NCI-H460 (cell line): ENCODE measurements at regions not wholly inside any gene's neighbourhood (a gene's known extent, or its start where the extent isn't known, plus 50 kb on each side); places are given as distances from the start of the nearest gene placed in this dataset.

Experiments
- DNase-seq: peaks from one replicate; pipeline ENCODE4 v3.0.0-alpha.2; 2016; ENCODE audit warnings: low read depth; ENCODE audit errors: extremely low read depth

DNA sequence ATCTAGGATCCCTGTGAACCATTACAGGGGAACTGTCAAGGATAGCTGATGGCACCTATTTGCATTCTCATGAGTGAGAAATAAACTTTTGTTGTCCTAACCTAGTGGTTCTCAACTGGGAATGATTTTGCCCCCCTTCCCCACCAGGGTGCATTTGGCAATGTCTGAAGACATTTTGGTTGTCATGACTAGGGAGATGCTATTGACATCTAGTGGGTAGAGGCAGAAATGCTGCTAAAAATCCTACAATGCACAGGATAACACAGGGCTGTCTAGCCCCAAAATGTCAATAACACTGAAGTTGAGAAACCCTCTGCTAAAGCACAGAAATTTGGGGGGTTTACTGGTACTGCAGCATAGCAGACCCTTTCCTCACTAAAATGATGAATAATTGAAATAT lies 140.9 kb upstream of the SRRM4 start:
- DNase-seq = no peak

DNA sequence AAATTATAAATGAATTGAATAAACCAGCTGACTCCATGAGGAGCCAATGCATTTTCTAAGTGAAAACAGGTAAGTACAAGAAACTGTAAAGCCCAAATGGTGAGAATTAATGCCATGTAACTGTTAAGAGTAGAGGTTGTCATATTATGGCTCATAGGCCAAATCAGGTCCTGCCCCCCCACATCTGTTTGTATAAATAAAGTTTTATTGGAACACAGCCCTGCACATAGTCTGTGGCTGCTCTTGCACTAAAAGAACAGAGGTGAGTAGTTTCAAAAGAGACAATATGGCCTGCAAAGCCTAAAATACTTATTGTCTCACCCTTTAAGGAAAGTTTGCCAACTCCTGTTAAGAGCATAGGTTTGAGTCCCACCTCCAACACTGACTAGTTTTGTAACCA lies 140.5 kb upstream of the SRRM4 start:
- DNase-seq = no peak

DNA sequence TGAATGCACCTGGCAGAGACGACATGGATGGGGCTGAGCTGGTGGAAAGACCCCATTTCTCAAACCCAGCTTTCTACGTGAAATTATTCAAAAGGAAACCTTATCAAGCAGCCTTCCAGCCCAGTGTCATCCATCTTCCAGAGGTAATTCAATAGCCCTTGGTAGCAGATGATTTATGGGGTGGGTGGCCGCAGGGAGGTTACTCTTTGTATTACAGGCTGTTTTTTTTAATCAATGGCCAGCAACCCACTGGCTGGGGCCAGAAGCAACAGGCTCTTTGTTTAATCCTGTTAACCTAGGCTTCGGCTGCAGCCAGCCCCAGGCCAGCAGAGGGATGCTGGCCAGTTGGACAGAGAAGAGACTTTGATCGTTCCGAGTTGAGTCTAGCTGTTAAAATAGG lies 139.8 kb upstream of the SRRM4 start:
- DNase-seq = no peak

DNA sequence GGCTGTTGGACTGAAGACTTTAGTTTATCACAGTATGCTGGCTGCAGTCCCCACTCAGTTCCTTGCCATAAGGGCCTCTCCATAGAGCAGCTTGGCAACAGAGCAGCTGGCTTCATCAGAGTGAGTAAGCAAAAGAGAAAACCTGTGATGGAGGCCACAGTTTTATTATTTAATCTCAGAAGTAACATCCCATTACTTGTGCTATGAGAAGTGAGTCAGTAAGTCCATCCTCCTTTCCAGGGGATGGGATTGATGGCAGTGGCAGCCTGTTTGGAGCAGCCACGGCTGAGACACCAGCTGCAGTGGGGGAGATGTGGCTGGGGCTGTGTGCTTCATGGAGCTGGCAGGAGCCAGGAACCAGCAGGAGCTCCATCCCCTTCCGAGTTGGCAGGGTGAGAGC lies 138.5 kb upstream of the SRRM4 start:
- DNase-seq = no peak

DNA sequence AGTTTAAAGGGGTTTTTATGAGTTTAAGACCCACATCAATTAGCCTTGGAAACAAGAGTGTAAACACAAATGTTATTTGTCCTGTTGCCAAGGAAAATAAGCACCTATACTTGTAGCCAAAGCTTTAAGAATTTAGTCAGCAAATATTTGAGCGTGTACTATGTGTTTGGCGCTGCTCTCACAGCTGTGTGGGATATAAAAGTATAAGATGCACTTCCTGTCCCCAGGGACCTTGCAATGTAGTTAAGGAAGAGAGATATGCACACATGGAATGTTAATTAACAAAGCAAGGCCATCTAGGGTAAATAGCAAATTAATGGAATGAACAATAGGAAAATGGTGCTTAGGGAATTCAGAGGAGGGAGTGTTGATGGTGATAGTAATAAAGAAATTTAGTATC lies 134.9 kb upstream of the SRRM4 start:
- DNase-seq = no peak

DNA sequence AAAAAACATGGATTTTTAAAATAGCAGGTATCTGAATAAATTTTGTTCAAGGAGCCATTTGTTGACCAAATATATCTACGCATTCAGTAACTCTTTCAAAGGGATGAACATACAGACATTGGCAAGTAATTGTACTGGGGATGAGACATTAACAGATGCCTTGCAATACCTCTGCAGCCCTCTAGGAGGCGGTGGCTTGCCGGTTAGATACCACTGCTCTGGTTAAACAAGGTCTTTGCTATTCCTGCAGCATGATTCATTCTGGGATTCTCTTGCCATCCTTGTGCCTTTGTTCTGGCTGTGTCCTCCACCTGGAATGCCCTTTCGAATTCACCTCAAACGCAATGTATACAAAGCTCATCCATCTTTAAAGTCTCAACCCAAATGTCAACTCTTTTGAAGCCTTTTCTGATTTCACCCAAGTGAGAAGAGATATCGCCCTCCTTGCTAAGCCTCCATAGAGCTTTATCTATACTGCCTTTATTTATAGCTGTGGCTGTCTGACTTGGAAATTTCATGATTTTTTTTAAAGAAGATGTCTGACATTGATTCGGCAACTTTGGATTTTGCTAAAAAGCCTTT lies 131.0 kb upstream of the SRRM4 start:
- no peak for DNase-seq

DNA sequence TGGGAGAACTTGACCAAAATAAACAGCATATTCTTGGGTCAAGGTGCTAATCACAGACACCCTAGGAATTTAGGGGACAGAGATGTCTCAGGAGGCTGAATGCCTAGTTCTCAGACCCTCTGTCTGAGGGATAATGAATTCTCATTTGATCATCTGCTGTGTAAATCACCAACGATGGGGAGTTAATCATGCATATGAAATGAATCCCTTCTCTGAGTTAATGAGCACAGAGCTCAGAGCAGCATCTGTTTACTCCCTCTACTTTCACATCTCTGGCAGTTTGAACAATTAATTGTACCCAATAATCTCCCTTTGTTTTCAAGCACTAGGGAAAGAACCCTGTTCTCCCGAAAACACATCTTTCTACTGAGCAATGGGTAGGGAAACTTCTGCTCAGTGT lies 129.4 kb upstream of the SRRM4 start:
- DNase-seq = no peak

DNA sequence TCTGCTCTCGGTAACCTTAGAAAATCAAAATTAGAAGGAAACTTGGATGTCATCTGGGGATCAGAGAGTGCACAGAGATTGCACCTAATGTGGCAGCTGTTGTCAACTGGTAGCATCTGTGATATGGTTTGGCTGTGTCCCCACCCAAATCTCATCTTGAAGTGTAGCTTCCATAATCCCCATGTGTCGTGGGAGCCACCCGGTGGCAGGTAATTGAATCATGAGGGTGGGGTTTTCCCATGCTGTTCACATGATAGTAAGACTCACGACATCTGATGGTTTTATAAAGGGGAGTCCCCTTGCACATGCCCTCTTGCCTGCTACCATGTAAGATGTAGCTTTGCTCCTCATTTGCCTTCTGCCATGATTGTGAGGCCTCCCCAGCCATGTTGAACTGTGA lies 127.7 kb upstream of the SRRM4 start:
- DNase-seq = no peak

DNA sequence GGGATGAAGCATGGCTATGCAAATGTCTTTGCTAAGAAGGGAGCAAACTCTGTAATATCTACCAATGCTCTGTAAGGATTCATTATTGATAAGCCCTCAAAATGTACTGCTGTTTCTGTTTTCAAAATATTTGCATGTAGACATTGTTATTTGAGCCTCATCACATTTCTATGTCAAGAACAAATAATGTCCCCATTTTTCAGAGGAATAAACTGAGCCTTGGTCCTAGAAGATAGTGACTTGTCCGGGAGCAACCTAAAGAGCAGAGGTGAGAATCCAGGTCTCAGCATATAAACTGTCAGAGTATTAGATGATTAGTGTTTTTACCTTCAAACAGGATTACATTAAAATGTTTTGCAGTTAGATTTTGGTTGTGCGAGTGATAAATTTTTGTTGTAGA lies 125.5 kb upstream of the SRRM4 start:
- no peak for DNase-seq

DNA sequence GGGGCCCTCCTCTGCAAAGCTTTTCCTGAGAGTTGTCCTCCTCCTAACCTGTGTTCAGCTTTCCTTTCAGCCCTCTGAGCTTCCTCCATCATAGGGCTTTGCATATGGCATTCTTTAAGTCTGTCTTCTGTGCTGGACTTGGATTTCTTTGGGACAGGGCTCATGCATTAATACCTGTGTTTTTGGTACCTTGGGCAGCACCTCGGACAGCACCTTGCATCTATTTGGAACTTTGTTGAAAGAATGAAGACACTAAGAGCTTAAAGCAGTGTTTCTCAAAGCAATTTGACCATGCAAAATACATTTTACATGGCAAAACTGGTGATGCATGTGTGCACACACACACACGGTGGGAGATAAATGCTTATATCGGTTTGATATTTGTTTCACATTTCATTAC lies 115.0 kb upstream of the SRRM4 start:
- DNase-seq = no peak

DNA sequence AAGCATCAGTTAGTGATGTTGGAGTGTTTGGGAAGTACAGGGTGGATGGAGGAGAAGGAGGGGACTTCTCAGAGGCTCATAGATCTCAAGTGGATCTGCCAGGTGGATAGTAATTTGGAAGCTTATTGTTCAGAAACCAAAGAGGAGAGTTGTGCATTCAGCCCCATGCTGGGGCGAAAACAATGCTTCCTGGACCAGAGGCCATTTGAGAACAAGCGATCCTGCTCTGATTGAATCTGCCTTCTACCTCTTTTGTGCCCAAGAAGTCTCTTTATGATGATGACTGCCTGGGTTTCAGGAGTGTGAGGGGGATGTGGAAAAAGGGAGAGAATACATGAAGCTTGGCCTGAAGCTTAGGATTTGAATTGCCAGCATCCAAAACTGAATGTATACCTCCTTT lies 110.8 kb upstream of the SRRM4 start:
- DNase-seq = no peak

DNA sequence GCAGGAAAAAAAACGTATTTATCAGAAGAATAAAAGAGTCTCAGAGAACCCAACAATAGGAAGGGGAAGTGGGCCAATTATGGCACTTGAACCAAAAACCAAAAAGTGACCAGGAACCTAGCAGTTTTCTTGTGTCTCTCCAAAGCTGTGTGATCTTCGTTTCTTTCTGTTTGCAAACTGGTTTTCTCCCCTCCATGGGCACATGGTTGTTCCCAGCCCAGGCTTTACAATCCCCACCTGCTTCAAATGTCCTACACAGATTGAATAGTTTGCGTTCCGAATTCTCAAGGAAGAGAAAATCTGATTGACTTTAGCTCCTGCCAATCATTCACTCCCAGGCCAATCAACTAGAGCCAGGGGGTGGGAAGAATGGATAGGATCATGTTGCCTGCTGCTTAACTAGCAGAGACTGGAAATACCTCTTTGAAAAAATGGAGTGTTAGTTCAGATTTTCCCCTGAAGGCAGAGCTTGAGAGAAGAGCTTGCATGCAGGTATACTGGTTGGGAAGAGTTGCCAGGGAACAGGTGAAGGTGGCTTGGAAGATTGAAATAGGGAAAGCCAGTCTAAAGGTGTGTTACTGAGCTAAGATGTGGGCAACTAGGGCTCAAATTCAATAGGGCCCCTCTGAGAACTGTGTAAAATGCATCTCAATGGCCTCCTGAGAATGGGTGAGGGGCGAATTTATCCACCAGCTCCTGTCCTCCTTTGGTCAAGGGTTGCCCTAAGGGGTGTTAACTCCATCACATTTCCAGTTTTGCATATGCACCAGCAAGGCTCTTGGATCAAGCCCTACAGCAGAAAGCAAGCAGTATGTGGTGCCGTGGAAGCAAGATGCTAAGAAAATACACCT lies 106.4 kb upstream of the SRRM4 start:
- DNase-seq = no peak

DNA sequence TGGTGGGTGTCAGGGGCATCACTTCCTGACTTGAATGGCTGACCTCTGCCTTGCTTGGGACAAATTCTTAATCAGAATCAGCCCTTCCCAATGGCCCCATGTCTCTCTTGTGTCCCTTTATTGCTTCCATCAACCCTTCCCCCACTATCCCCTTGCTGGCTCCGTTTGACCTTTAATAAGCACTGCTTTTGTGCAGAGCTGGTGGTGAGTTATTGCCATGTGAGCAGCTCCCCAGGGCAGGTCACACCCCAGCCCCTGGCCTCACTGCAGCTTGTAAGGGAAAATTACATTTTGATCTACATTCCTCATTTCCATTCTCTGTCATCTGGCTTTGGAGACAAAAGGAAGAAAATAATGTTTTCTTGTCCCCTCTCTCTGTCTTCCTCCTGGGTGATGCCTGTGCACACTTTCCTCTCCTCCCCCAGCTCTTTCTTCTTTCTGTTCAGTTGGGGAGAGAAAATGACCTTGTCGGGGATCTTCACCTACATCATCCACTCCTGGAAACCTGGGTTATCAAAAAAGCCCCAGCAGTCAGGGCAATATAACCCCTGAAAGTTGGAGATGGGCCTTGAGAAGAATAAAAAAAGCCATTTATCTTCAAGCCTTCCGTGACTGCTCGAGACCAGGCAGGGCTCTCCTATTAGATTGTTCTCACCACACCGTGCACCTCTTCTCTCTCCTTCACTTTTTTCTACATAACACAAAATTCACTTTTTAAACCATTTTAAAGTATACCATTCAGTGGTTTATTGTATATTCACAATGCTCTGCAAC lies 100.4 kb upstream of the SRRM4 start:
- DNase-seq = no peak

DNA sequence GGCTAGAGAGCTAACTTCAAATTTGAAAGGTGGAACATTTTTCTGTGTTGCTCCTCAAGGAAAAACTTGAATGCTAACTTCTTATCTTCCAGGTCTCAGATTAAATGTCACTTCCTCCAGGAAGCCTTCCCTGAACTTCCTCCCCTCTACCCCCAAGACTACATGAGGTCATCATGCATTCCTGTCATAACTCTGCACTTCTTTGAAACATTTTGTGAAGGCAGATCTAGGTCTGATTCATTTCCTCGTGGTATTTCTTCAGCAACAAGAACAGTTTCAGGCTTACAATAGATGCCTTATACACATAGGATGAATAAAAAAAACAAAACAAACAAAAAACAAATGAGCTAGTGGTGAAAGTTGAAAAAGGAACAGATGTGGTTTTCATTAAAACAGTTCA lies 97.1 kb upstream of the SRRM4 start:
- no peak for DNase-seq

DNA sequence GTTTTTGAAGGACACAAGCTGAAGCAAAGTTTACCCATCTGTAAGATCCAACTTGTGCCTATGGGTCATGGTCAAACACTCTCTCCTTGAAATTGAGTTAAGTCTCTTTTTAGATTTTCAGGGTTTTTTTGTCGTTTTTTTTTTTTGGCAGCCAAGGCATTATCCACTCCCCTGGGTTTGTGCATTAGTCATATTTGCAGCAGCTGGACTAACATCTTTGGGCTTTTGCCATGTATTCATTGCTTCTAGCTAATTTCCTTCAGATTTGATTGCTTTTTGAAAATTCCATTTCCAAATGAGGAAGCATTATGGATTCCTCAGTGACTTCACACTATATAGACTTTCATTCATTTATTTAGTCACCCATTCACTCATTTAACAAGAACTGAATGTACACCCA lies 80.3 kb upstream of the SRRM4 start:
- DNase-seq = no peak

DNA sequence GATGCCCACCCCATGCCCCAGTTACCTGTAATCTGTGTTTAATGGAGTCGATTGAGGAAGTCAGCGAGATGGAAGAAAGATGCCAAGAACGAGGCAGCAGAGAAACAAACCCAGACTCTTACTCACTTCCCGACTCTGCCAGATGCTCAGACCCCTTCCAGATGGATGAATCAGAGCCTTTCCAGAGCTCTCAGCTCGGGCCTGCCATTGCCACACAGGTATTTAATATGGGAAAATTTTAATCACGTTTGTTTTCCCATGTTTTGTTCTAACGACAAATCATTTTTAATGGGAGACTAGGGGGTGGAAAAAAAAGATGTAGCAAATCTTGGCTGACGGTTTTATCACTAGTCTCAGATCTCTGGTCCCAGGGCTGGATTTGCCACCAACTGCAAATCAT lies 72.5 kb upstream of the SRRM4 start:
- DNase-seq = no peak

DNA sequence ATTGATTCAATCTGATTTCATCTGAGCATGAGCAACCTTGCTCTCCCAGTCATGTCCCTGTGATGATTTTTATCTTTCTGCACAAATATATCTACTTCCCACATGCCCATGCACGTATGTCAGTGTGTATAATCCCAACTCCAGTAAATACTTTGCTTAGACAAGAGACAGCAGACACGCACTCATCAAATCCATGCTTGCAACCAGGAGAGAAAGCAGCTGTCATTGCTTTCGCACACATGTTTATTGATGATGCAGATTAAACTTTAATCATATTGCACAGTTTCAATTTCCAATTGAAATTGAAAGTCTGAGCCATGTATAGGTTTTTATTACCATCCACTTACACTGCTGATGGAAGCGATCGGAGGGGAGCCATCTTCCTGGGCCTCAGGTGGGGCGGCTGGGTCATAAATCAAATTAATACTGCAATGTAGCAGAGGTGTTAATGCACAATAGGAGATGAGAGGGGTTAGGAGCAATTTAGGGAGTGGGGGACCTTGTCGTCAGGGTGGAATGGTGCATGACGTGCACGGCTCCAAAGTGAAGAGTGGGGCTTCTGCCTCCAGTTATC lies 68.6 kb upstream of the SRRM4 start:
- no peak for DNase-seq

DNA sequence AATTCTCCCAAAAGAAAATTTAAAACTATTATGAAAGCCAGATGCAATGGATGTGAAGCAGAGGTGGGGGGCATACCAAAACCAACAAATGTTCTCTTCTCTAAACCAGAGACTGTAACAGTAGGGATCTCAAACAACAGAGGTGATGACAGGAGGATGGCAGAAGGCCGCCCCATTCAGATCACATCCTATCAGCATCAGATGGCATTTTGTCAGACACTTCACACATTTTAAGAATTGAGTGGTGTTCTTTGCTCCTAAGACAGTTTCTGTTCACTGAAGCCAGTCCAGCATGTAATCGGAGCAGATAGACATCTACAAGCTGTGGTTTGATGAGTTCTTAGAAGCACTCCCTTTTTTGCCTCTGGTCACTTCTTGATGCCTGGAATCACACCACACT lies 59.6 kb upstream of the SRRM4 start:
- no peak for DNase-seq

DNA sequence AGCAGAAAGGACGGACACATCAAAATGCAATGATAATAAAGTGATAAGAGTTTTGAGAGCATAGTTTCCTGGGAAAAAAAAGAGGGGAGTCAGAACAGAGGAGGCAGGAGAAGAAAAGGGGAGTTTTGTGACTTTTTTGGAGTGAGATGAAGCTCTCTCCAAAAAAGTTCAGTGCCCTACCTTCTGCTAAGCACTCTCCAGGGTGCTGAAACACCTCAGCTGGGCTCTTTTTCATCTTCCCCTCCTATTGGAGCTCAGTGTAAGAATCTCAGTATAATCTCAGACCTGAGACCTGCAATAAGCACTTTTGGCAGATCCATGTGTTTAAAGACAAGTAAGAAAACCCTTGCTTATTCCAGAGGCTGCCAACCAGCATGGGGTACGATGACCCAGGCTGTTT lies 58.9 kb upstream of the SRRM4 start:
- no peak for DNase-seq

DNA sequence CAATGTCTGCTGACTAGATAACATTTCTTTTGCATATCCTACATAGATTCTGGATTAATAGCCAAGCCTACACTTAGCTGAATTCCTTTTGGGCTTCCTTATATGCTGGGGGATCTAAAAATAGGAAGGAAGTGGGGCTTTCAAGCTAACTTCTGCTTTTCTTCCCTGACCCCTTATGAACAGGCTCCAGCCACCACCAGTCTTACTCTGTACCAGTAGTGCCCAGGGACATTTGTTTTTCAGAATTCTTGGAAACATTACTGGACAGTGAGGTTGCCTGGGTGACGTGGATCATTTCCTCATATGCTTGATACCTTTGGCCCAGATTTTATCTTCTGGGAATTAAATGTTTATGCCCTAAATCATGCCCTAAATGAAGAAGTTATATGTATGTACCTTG lies 55.9 kb upstream of the SRRM4 start:
- DNase-seq = no peak

DNA sequence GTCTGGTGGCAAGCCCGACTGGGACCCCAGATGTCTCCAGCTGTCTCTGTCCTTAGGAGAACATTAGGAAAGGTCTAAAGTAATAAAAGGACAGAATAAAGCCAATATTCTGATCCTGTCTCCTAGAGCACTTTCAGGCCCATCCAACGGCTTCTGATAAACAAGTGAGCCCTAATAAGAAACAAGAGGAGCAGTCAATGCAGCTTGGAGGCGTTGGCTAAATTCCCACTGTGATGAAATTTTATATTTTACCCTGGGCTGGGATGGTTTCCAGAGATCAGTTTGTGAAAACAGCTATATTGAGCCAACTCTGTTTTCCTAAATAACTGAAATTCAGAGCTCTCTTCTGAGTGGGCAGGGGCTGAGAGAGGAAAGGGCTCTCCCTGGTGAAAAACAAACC lies 55.5 kb upstream of the SRRM4 start:
- DNase-seq = no peak
